ENCODE measurements at regions not wholly inside any gene's neighbourhood (a gene's known extent, or its start where the extent isn't known, plus 50 kb on each side); places are given as distances from the start of the nearest gene placed in this dataset.

GRCh38 chr1:83017276-83017675 lies 981.7 kb downstream of the TTLL7 start:
- DNase-seq = no peak

DNA sequence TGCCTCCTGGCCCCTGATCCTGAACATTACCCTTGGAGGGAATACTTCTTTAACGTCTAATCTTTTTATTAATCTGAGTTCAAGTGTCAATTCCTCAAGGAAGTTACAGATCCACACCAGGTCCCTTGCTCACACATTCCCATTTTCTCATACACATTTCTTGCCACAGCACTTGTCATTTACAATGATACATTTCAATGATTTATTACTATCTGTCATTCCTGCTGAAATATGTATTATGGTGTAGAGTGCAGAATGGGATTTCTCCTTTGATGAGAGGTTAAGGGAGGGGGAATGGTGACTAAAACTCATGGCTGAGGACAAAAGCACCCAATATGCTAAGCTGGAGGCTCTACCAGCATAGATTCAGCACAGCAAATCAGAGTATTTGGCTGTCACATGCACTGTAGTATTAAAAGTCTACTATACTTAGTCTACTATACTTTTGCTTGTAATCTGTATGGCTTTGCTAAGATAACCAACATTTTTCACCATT lies 982.5 kb downstream of the TTLL7 start:
- no peak for DNase-seq

DNA sequence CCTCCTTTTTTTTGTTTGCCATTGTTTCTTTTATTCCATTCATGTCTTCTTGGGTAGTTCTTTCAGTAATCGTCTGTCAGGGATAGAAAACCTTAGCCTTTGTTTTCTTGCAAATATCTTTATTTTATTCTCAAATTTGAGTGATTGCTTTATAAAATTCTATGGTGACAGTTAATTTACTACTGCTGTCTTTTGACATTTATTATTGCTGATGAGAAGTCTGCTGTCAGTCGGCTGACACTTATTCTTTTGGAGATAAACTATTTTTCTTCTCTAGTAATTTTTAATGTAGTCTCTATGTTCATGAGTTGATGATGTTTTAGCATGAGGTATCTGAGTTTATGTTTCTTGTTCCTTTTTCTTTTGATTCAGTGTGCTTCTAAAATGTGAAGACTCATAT lies 983.8 kb downstream of the TTLL7 start:
- DNase-seq = no peak

GRCh38 chr1:83012950-83013349 lies 986.0 kb downstream of the TTLL7 start:
- no peak for DNase-seq

- DNase-seq = no peak
These were observed 987.7 kb downstream of the TTLL7 start for GRCh38 chr1:83011265-83011664.

DNA sequence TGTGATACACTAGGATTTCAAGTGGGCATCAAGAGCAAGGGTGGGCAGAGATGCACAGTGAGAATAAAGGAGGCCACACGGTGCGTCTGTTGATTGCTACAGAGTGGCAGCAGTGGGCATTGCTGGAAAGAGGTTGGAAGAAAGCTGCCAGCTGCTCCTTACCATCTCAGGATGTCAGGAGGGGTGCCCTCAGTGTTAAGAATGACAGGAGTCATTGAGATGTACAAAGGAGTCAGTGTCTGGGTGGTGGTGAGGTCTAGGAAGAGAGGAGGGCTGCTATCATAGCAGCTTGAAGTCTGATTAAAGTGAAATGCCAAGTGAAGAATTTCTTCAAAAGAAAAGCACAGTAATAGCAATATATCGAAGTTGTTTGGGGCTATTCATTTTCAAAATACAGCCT lies 992.7 kb downstream of the TTLL7 start:
- DNase-seq = no peak

- DNase-seq = no peak
These were observed 998.6 kb downstream of the TTLL7 start for GRCh38 chr1:83000286-83000685.

GRCh38 chr1:82995951-82996350 lies 1003.0 kb downstream of the TTLL7 start:
- DNase-seq = no peak

DNA sequence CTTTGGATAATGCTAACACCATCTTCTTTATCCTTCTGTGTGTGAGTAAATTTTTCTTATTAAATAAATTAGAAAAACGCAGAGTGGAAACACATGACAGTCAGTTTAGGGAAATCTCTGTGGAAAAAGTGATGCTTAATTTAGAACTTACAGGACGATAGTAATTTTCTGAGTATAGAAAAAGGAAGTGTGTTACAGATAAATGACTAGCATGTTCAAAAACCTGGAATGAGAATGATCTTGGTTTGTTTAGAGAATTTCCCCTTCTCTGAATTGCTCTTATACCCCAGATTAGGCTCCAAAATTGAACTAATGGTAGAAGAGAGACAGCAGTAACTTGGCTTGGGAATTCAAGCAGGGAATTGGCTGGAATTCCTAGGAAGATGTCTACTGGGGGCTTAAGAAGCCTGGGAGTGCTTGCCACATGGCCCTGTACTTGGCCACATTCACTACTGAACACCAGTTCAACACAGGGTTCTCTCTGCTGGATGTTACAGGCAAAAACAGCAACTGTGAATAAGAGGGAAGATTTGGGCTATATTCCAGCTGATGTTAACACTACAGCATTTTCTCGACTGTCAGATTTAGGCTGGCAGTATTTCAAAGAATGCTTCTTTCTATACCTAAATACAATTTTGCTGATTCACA lies 1004.2 kb downstream of the TTLL7 start:
- no peak for DNase-seq

DNA sequence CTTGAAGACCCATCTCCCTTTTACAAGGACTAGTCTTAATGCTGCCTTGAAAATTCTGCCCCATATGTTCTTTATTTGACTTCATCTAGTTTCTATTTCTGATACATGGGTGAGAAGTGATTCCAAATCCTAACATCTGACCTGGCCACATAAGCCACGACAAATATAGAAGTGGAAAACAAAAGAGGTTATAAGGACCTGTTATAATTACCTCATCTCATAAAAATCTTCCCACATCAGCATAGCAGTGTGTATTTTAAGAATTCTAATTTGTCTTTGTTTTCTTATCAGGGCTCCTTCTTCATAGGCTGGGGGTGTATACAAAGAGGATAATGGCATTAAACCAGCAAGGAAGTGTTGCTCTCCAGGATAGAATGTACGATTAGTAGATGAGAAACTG lies 1007.4 kb downstream of the TTLL7 start:
- DNase-seq = no peak

- no peak for DNase-seq
These were observed 1019.2 kb downstream of the TTLL7 start for GRCh38 chr1:82979593-82980236.

- DNase-seq = no peak
These were observed 1020.2 kb downstream of the TTLL7 start for GRCh38 chr1:82978461-82979324.

DNA sequence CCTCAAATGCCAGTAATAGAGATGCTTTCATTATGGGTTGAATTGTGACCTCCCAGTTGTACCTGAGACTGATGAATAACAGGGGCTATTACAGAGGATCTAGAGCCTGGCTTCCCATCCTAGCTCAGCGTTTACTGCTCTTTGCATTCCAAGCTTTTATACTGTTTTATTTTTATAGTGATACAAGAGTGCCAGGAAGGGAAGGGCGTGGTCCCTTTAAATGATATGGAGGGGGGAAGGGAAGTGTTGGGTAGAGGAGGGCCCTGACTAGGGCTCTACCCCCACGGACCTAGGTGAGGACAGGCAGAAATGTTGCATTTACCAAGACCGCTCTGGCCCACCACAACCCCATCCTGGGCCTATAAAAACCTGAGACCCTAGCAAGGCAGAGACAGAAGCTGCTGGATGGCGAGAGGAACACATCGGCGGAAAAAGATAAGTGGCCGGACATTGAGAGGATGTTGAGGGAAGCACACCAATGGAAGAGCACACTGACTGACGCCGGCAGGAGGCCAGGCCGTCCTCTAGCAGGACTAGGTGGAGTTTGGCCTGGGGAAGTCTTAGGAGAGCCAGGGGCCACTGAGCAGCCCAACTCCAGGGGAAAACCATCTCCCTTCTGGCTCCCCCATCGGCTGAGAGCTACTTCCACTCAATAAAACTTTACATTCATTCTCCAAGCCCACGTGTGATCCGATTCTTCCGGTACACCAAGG lies 1025.9 kb downstream of the TTLL7 start:
- no peak for DNase-seq

DNA sequence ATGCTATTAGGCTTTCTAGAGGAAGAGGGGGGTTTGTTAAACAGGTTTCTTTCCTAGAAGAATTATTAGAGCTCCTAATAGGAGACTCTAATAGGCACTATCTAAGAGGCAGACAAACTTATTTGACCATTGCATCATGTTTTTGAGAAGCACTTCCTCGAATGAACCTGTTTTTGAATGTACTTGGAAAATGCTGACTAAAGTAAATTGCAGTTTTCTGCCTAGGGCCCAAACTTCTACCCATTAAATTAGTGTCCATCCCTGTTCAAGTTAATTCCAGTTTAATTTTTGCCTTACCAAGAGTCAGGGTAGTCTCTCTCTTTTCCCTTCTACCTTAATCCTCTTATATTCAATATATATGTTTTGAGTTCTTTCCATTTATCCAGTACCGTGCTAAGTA lies 1029.6 kb downstream of the TTLL7 start:
- DNase-seq = no peak

DNA sequence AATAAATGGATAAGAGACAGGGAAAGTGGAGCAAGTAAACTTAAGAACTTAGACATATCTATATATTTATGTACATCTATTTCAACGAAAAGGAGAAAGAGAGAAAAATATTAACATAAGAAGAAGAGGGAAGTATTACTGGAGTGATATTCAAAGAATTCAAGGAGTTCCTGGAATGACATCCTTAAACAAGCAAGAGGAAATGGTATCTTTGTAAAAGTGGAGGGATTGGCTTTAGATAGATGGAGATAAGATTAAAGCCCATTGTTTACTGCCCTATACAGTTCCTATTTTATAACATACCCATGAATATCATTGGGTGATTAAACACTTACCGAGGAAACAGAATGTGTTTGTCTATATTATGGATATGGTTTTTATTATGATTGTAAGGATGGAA lies 1036.3 kb downstream of the TTLL7 start:
- no peak for DNase-seq

- no peak for DNase-seq
These were observed 1048.2 kb downstream of the TTLL7 start for GRCh38 chr1:82950606-82951200.

- DNase-seq = no peak
These were observed 1050.5 kb downstream of the TTLL7 start for GRCh38 chr1:82948386-82948785.

- DNase-seq = no peak
These were observed 1051.7 kb downstream of the TTLL7 start for GRCh38 chr1:82947278-82947677.

DNA sequence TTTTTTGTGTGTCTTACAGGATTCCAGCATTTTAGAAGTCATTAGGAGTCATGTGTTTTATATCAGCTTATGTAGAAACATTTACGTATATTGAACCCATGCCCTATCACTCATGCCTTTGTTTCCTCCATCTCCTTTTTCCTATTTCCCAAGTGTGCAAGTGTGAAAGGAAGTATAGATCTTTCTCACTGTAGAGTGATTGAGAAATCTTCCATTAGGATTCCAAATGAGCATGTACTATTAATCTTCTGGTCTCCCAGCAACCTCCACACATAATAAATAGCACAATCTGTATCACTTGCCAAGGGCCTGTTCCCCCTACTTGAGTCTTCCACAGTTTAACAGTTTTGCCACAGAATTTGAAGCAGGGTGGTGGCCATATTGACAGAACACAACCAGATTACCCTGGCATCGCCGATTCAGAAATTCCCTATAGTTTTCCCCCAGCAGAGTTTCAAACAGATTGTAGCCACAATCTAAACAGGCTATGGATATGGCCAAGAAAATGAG lies 1052.8 kb downstream of the TTLL7 start:
- DNase-seq = no peak

- no peak for DNase-seq
These were observed 1054.1 kb downstream of the TTLL7 start for GRCh38 chr1:82944822-82945221.

- DNase-seq = no peak
These were observed 1064.9 kb downstream of the TTLL7 start for GRCh38 chr1:82934074-82934473.

- no peak for DNase-seq
These were observed 1066.2 kb downstream of the TTLL7 start for GRCh38 chr1:82932727-82933126.

DNA sequence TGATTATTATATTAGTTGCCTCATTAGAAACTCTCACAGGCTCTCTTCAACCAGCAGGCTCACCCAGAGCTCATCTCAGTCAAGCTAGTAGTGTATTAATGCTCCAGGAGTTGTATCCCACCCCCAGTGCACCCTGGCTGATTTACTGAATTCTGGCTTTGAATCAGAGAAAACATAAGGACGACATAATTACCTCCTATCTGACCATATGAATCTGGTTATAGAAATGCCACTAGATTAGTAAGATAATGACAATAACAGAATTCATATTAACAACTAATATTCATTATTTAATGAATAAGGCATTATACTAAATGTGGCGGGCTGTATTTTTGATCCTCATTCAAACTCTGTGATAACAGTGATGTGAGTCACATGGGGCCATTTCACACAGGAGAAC lies 1066.7 kb downstream of the TTLL7 start:
- DNase-seq = no peak

Data from NCI-H2171 treated with DMSO at 0.1 percent for 48 hours (cell line).